ENCODE measurements at regions not wholly inside any gene's neighbourhood (a gene's known extent, or its start where the extent isn't known, plus 50 kb on each side); places are given as distances from the start of the nearest gene placed in this dataset.
A peak's percentile ranks its signal among the peaks of the same experiment; 100 is the strongest.
"Not testable (repeated sequence)": the region's sequence is repeated elsewhere in the genome, so short reads cannot be mapped to it uniquely, and the experiment has no call there.

DNA sequence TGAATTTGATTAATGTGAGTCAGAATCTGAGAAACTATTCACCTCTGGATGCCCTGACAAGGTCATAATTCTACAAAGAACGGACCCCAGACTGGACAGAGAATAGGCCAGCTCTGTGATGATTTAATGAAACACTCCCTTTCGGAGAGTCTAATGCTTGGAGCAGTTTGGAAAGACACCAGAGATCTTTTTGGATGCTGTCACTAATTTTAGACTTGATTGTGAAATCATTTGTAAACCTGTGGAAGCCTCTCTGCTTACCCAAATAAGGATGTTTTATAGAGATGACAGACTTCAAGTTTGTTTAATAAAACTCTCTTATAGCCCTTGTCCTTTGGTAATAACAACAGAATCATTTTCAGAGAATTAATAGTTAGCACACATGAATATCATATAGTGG lies 83.5 kb downstream of the MYL12B start:
- TF ChIP-seq MYC (IDR thresholded peaks at IDR 0.05; ENCODE audit: low read depth, low read length) (no peak), POLR2A (IDR thresholded peaks at IDR 0.05; ENCODE audit: extremely low read depth, insufficient read length) (no peak), MAX (IDR thresholded peaks at IDR 0.05; ENCODE audit: low read depth, low read length) (no peak)
- TF ChIP-seq, protein P1, sequence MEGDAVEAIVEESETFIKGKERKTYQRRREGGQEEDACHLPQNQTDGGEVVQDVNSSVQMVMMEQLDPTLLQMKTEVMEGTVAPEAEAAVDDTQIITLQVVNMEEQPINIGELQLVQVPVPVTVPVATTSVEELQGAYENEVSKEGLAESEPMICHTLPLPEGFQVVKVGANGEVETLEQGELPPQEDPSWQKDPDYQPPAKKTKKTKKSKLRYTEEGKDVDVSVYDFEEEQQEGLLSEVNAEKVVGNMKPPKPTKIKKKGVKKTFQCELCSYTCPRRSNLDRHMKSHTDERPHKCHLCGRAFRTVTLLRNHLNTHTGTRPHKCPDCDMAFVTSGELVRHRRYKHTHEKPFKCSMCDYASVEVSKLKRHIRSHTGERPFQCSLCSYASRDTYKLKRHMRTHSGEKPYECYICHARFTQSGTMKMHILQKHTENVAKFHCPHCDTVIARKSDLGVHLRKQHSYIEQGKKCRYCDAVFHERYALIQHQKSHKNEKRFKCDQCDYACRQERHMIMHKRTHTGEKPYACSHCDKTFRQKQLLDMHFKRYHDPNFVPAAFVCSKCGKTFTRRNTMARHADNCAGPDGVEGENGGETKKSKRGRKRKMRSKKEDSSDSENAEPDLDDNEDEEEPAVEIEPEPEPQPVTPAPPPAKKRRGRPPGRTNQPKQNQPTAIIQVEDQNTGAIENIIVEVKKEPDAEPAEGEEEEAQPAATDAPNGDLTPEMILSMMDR (IDR thresholded peaks at IDR 0.05; ENCODE audit: low read depth, low read length): no peak
- no peak for DNase-seq (ENCODE audit: low read depth)

GRCh38 chr18:3345885-3346284 lies 84.0 kb downstream of the MYL12B start:
- TF ChIP-seq POLR2A (IDR thresholded peaks at IDR 0.05; ENCODE audit: extremely low read depth, insufficient read length) (no peak), MAX (IDR thresholded peaks at IDR 0.05; ENCODE audit: low read depth, low read length) (0 out of 2 replicates have a peak, but pooled peaks have one; percentile 15)
- TF ChIP-seq, protein P1 (IDR thresholded peaks at IDR 0.05; ENCODE audit: low read depth, low read length): no peak
- H3K4me3 ChIP-seq (ENCODE audit: low read depth, low read length): no peak overlapping the region
- DNase-seq (ENCODE audit: low read depth): no peak

More for the DNA sequence above, 83.5 kb downstream of the MYL12B start:
- no peak overlapping the region for H3K4me3 ChIP-seq (ENCODE audit: low read depth, low read length)

GRCh38 chr18:3346487-3346886 lies 84.6 kb downstream of the MYL12B start:
- no peak for TF ChIP-seq MYC (IDR thresholded peaks at IDR 0.05; ENCODE audit: low read depth, low read length)
- TF ChIP-seq, protein P1 (IDR thresholded peaks at IDR 0.05; ENCODE audit: low read depth, low read length): no peak
- no peak for TF ChIP-seq MAX (IDR thresholded peaks at IDR 0.05; ENCODE audit: low read depth, low read length)
- no peak for TF ChIP-seq POLR2A (IDR thresholded peaks at IDR 0.05; ENCODE audit: extremely low read depth, insufficient read length)
- DNase-seq (ENCODE audit: low read depth): no peak
- no peak overlapping the region for H3K4me3 ChIP-seq (ENCODE audit: low read depth, low read length)

DNA sequence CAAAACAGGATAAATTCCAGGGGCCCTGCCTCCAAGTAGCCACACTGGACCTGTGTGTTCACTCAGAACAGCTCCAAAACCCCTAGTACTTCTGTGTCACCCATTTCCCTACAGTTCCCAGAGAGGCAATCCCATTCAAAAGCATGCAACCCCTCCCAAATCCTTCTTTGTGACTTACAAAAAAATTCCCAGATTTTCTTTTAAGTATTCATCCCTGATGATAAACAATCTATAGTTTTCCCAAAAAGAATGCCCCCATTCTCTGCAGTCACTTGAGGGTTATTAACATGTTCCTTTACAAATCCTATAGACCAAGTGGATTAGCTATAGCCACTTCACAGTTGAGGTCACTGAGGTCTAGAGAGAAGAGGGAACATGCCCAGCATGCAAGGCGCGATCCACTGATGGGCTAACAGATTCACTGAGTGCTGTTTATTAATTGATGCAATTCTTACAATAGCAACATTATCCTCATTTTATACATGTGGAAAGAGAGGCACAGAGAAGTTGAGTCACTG lies 85.4 kb downstream of the MYL12B start:
- H3K4me3 ChIP-seq (ENCODE audit: low read depth, low read length): no peak overlapping the region
- TF ChIP-seq MYC (IDR thresholded peaks at IDR 0.05; ENCODE audit: low read depth, low read length) (no peak), MAX (IDR thresholded peaks at IDR 0.05; ENCODE audit: low read depth, low read length) (no peak), POLR2A (IDR thresholded peaks at IDR 0.05; ENCODE audit: extremely low read depth, insufficient read length) (no peak)
- TF ChIP-seq, protein P1 (IDR thresholded peaks at IDR 0.05; ENCODE audit: low read depth, low read length): no peak
- DNase-seq (ENCODE audit: low read depth): no peak

GRCh38 chr18:3348176-3348575 lies 86.2 kb downstream of the MYL12B start:
- no peak for TF ChIP-seq MAX (IDR thresholded peaks at IDR 0.05; ENCODE audit: low read depth, low read length)
- TF ChIP-seq POLR2A (IDR thresholded peaks at IDR 0.05; ENCODE audit: extremely low read depth, insufficient read length): no peak
- TF ChIP-seq, protein P1 (IDR thresholded peaks at IDR 0.05; ENCODE audit: low read depth, low read length): no peak
- TF ChIP-seq MYC (IDR thresholded peaks at IDR 0.05; ENCODE audit: low read depth, low read length): no peak
- no peak overlapping the region for H3K4me3 ChIP-seq (ENCODE audit: low read depth, low read length)
- no peak for DNase-seq (ENCODE audit: low read depth)

GRCh38 chr18:3349046-3349841 lies 87.3 kb downstream of the MYL12B start:
- not testable (repeated sequence) for H3K4me3 ChIP-seq (ENCODE audit: low read depth, low read length); DNase-seq (ENCODE audit: low read depth)

All from NB4 (cell line).